ENCODE measurements at regions not wholly inside any gene's neighbourhood (a gene's known extent, or its start where the extent isn't known, plus 50 kb on each side); places are given as distances from the start of the nearest gene placed in this dataset.
"Not testable (repeated sequence)": the region's sequence is repeated elsewhere in the genome, so short reads cannot be mapped to it uniquely, and the experiment has no call there.

DNA sequence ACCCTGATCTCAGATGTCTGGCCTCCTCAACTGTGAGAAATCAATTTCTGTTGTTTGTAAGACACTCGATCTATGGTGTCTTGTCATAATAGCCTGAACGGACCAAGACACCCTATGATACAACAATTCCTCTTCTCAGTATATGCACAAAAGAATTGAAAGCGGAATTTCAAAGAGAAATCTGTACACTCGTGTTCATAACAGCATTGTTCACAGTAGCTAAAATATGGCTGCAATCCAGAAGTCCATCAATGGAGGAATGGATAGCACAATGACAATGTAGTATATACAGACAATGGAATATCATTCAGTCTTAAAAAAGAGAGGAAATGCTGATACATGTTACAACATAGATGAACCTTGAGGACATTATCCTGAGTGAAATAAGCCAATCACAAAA lies 354.6 kb downstream of the SFMBT2 start:
- DNase-seq = no peak

- DNase-seq = no peak
Observed at GRCh38 chr10:7054915-7055314, 355.9 kb downstream of the SFMBT2 start.

- no peak for DNase-seq
Observed at GRCh38 chr10:7053195-7053594, 357.6 kb downstream of the SFMBT2 start.

GRCh38 chr10:7050024-7050423 lies 360.8 kb downstream of the SFMBT2 start:
- DNase-seq = not testable (repeated sequence)

GRCh38 chr10:7048061-7048460 lies 362.8 kb downstream of the SFMBT2 start:
- DNase-seq = no peak

GRCh38 chr10:7046615-7047014 lies 364.2 kb downstream of the SFMBT2 start:
- no peak for DNase-seq

GRCh38 chr10:7045891-7046599 lies 364.8 kb downstream of the SFMBT2 start:
- DNase-seq = peak; percentile 51

DNA sequence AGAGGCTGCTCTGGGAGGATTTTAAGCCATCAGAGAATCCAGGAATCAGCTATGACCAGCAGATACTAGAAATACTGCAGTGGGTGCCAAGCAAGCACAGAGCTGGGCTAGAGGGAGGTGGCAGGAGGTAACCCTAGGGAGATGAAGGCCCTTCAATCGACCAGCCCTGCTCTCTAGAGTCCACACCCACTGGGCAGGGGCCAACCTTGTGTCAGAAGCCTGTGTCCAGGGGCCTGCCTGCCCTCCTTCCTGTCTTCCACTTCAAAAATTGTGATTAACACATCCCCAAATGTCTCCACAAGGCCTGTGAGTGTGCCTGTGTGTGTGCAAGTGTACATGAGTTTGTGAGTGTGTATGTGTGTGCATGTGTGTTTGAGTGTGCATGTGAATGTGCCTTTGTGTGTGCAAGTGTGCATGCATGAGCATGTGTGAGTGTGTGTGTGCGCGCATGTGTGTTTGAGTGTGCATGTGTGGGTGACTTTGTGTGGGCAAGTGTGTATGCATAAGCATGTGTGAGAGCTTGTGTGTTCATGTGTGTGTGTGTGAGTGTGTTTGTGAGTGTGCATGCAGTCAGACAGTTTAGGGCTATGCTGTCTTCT lies 367.7 kb downstream of the SFMBT2 start:
- no peak for DNase-seq

- DNase-seq = no peak
Observed at GRCh38 chr10:7042419-7043054, 368.3 kb downstream of the SFMBT2 start.

DNA sequence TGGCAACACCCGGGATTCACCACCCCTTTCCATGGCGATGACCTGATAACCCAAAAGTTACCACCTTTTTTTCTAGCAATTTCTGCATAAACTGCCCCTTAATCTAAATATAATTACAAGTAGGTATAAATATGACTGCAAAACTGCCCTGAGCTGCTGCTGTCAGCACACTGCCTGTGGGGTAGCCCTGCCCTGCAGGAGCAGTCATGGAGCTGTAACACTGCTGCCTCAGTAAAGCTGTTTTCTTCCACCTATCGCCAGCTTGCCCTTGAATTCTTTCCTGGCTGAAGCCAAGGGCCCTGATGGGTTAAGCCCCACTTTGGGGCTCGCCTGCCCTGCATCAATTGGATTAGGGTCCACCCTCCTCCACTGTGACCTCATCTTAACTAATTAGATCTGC lies 368.8 kb downstream of the SFMBT2 start:
- no peak for DNase-seq

DNA sequence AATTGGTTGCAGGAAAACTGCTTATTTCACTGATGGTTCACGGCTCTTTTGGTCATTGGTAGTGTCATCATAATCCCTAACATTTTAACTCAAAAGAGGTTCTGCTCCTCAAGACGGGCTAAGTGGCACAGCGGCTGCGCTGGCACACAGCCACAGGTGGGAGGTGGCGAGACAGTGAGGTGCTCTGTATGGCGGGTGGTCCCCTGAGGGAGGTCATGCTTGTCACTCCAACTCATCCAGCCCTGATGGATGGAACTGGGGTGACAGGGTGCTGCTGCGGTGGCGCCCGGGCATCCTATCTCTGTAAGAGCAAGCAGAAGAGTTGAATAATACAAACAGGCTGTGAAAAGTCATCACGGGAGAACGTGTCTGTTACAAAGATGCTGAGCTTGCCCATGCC lies 370.2 kb downstream of the SFMBT2 start:
- DNase-seq = no peak

DNA sequence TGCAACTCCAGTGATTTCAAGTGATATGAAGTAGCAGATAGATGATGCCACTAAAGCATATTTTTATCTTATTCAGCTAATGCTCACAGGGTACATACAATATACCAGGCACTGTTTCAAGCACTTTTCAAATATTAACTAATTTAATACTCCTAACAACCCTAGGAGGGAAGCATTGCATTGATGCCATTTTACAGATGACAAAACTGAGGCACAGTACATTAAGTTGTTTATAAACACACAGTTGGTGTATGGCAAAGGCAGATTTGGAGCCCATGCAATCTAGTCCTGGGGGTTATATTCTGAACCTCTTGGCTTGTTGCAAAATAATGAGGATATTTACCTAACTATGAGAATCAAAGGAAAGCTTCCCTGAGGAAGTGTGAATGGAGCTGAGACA lies 371.0 kb downstream of the SFMBT2 start:
- no peak for DNase-seq

- no peak for DNase-seq
Observed at GRCh38 chr10:7038416-7038815, 372.4 kb downstream of the SFMBT2 start.

DNA sequence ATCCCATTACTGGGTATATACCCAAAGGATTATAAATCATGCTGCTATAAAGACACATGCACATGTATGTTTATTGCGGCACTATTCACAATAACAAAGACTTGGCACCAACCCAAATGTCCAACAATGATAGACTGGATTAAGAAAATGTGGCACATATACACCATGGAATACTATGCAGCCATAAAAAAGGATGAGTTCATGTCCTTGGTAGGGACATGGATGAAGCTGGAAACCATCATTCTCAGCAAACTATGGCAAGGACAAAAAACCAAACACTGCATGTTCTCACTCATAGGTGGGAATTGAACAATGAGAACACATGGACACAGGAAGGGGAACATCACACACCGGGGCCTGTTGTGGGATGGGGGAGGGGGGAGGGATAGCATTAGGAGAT lies 373.4 kb downstream of the SFMBT2 start:
- DNase-seq = not testable (repeated sequence)

- no peak for DNase-seq
Observed at GRCh38 chr10:7036951-7037350, 373.9 kb downstream of the SFMBT2 start.

- peak; percentile 16 for DNase-seq
Observed at GRCh38 chr10:7035126-7035761, 375.6 kb downstream of the SFMBT2 start.

- DNase-seq = no peak
Observed at GRCh38 chr10:7033031-7033430, 377.8 kb downstream of the SFMBT2 start.

GRCh38 chr10:7030134-7030855 lies 380.5 kb downstream of the SFMBT2 start:
- peak; percentile 37 for DNase-seq

DNA sequence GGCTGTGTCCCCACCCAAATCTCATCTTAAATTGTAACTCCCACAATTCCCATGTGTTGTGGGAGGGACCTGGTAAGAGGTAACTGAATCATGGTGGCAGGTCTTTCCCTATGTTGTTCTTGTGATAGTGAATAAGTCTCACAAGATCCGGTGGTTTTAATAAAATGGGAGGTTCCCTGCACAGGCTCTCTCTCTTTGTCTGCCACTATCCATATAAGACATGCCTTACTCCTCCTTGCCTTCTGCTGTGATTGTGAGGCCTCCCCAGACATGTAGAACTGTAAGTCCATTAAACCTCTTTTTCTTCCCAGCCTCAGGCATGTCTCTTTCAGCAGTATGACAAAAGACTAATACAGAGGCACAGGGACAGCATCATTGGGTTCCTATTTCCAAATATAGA lies 381.2 kb downstream of the SFMBT2 start:
- DNase-seq = no peak

DNA sequence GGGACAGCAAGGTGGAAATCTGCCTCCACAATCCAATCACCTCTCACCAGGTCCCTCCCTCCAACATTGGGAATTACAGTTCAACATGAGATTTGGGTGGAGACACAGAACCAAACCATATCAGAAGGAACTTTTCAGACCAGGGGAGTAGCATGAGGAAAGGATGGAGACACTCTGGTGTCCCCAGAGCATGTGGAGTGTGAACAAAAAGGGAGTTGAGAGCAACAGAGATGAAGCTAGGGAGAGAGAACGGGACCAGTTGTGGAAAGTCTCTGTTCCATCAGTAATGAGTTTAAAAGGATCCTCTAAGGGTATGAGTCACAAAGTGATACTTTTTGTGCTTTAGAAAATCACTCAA lies 382.0 kb downstream of the SFMBT2 start:
- no peak for DNase-seq

GRCh38 chr10:7027913-7028808 lies 382.7 kb downstream of the SFMBT2 start:
- DNase-seq = no peak

DNA sequence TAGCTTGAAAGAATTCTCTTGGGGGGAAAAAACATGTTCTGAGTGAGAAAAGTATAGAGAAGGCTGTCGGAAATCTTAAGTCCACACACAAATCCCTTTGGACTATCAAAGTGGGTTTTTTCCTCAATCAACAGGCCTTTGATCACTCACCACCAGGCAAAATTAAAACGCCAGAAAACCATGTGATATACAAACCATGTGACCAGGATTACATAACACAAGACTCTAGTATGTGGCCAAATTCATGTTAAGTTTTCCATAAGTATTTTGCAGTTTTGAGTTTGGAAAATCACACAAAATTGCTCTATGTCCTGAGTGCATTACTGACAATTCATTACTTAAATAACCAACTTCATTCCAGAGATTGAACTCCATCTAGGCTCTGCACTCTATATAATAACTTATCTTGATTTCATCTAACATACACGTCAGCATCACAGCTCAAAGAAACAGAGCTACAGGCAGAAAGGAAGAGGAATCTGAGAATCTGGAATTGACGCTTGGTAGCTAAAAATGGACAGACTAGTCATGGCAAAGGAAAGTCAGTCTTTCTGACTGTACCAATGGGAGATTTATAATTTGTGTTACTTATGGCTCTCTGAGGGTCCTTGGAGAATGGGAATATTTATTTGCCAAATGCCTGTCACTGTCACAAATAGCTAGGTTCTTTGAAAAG lies 383.5 kb downstream of the SFMBT2 start:
- no peak for DNase-seq
